ENCODE measurements at regions not wholly inside any gene's neighbourhood (a gene's known extent, or its start where the extent isn't known, plus 50 kb on each side); places are given as distances from the start of the nearest gene placed in this dataset.

- no peak for DNase-seq
Measured at GRCh38 chr7:27299861-27300260, 57.3 kb downstream of the EVX1 start.

GRCh38 chr7:27300421-27300820 lies 57.8 kb downstream of the EVX1 start:
- no peak for DNase-seq

- DNase-seq, result peak; percentile 21
Measured at GRCh38 chr7:27302590-27302989, 60.0 kb downstream of the EVX1 start.

GRCh38 chr7:27303026-27303425 lies 60.4 kb downstream of the EVX1 start:
- DNase-seq, result no peak

- no peak for DNase-seq
Measured at GRCh38 chr7:27305854-27306253, 63.3 kb downstream of the EVX1 start.

GRCh38 chr7:27312820-27313219 lies 70.2 kb downstream of the EVX1 start:
- no peak for DNase-seq

- peak; percentile 55 for DNase-seq
Measured at GRCh38 chr7:27314111-27314510, 71.5 kb downstream of the EVX1 start.

- no peak for DNase-seq
Measured at GRCh38 chr7:27315066-27315465, 72.5 kb downstream of the EVX1 start.

- no peak for DNase-seq
Measured at GRCh38 chr7:27316311-27316710, 73.7 kb downstream of the EVX1 start.

- DNase-seq, result no peak
Measured at GRCh38 chr7:27324246-27324645, 81.6 kb downstream of the EVX1 start.

GRCh38 chr7:27329909-27330308 lies 87.3 kb downstream of the EVX1 start:
- peak; percentile 51 for DNase-seq

GRCh38 chr7:27339478-27339877 lies 96.9 kb downstream of the EVX1 start:
- no peak for DNase-seq

- no peak for DNase-seq
Measured at GRCh38 chr7:27344471-27344870, 101.9 kb downstream of the EVX1 start.

GRCh38 chr7:27345164-27345887 lies 102.7 kb downstream of the EVX1 start:
- DNase-seq, result peak; percentile 38

- no peak for DNase-seq
Measured at GRCh38 chr7:27345997-27346396, 103.4 kb downstream of the EVX1 start.

- DNase-seq, result peak; percentile 94
Measured at GRCh38 chr7:27346531-27347275, 104.1 kb downstream of the EVX1 start.

GRCh38 chr7:27347276-27347640 lies 104.7 kb downstream of the EVX1 start:
- no peak for DNase-seq

- no peak for DNase-seq
Measured at GRCh38 chr7:27349621-27350020, 107.0 kb downstream of the EVX1 start.

GRCh38 chr7:27351137-27351536 lies 108.5 kb downstream of the EVX1 start:
- no peak for DNase-seq

GRCh38 chr7:27351786-27352185 lies 109.2 kb downstream of the EVX1 start:
- DNase-seq, result no peak

GRCh38 chr7:27359181-27360125 lies 116.9 kb downstream of the EVX1 start:
- DNase-seq, result no peak

- DNase-seq, result no peak
Measured at GRCh38 chr7:27361522-27361921, 118.9 kb downstream of the EVX1 start.

- DNase-seq, result no peak
Measured at GRCh38 chr7:27362026-27362425, 119.4 kb downstream of the EVX1 start.
